Coronary artery (tissue), 2 donors: ENCODE measurements at regions not wholly inside any gene's neighbourhood (a gene's known extent, or its start where the extent isn't known, plus 50 kb on each side); places are given as distances from the start of the nearest gene placed in this dataset.

ENCODE experiments used
- DNase-seq: peaks from one replicate; pipeline ENCODE4 v3.0.0-alpha.2; 2017; ENCODE audit warnings: low spot score
- H3K27ac ChIP-seq, 2 donors: fragments of 200-600 bp; sonication (generic); one replicate each; pipeline ENCODE4 v1.5.1; 2016 to 2019
- H3K4me3 ChIP-seq: fragments of 200-600 bp; sonication (generic); 2 replicates; pipeline ENCODE4 v1.5.1; 2016; ENCODE audit warnings: mild to moderate bottlenecking, moderate library complexity
- CTCF ChIP-seq: fragments of 200-600 bp; sonication (generic); IDR thresholded peaks from one replicate; pipeline ENCODE4 v1.5.1; 2019; ENCODE audit warnings: antibody characterized with exemption

GRCh38 chr1:171422511-171422910, 62.8 kb upstream of the PRRC2C start:
- DNase-seq, result no peak
- Histone ChIP-seq H3K4me3 (no peak overlapping the region), H3K27ac (no peak overlapping the region)
- no peak for TF ChIP-seq CTCF

GRCh38 chr1:171424494-171424893, 60.8 kb upstream of the PRRC2C start:
- no peak for DNase-seq
- no peak for TF ChIP-seq CTCF
- no peak overlapping the region for H3K4me3 ChIP-seq
- no peak overlapping the region for H3K27ac ChIP-seq

- TF ChIP-seq CTCF, result no peak
- no peak for DNase-seq
- Histone ChIP-seq H3K4me3 (no peak overlapping the region), H3K27ac (no peak overlapping the region)
These were observed 58.7 kb upstream of the PRRC2C start for GRCh38 chr1:171426645-171427044.

- no peak overlapping the region for H3K4me3 ChIP-seq
- no peak overlapping the region for H3K27ac ChIP-seq
- TF ChIP-seq CTCF, result no peak
- no peak for DNase-seq
These were observed 57.4 kb upstream of the PRRC2C start for GRCh38 chr1:171427852-171428471.

- no peak for TF ChIP-seq CTCF
- Histone ChIP-seq H3K4me3 (no peak overlapping the region), H3K27ac (no peak overlapping the region)
- DNase-seq, result no peak
These were observed 56.2 kb upstream of the PRRC2C start for GRCh38 chr1:171429137-171429536.

- Histone ChIP-seq H3K4me3 (no peak overlapping the region), H3K27ac (no peak overlapping the region)
- DNase-seq, result no peak
- no peak for TF ChIP-seq CTCF
These were observed 53.3 kb upstream of the PRRC2C start for GRCh38 chr1:171431994-171432393.

- no peak for DNase-seq
- Histone ChIP-seq H3K4me3 (no peak overlapping the region), H3K27ac (no peak overlapping the region)
- no peak for TF ChIP-seq CTCF
These were observed 52.9 kb upstream of the PRRC2C start for GRCh38 chr1:171432473-171432872.
